GM19395 (cell line): ENCODE measurements at regions not wholly inside any gene's neighbourhood (a gene's known extent, or its start where the extent isn't known, plus 50 kb on each side); places are given as distances from the start of the nearest gene placed in this dataset.

Source experiments
- ATAC-seq: cut with Tn5 transposase; IDR thresholded peaks from one replicate; pipeline ENCODE4 v1.9.1; 2021; ENCODE audit warnings: mild to moderate bottlenecking, moderate library complexity; ENCODE audit not compliant: unreplicated experiment

- no peak for ATAC-seq
Measured at GRCh38 chr18:40608226-40608625, 1346.8 kb upstream of the PIK3C3 start.

- no peak for ATAC-seq
Measured at GRCh38 chr18:40607542-40608148, 1347.4 kb upstream of the PIK3C3 start.

DNA sequence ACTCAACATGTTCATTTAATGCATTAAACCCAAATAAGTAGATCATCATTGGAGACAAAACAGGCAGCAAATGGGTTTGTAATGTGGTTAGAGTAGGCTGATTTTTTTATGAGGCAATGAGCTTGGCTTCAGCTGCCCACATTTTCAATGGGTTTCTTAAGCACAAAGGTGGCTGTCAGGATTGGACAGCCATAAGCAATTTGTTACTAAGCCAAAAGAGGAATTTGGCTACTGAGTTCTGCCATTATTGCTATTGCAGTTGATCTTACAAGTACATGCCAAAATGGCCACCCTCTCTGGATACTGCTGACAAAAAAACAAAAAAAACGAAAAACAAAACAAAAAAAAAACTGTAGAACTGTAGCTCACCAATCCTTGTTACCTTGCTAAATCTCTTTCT lies 1348.0 kb upstream of the PIK3C3 start:
- no peak for ATAC-seq

DNA sequence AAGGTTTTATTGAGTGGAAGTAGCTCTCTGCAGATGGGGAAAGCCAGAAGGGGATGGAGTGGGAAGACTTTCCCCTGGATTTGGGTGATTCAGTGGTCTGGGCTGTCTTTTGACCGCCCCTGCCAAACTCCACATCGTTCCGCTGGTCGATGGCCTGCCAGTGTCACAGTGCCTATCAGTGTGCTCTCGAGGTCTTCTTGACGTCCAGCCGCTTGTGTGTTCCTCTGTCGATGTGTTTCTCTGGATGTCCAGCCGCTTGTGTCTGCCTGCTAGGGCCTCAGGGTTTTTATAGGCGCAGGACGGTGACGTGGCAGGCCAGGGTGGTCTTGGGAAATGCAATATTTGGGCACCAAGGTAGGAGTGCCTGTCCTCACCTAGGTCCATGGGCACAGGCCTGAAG lies 1371.4 kb upstream of the PIK3C3 start:
- no peak for ATAC-seq

GRCh38 chr18:40582105-40582504 lies 1372.9 kb upstream of the PIK3C3 start:
- ATAC-seq = no peak

DNA sequence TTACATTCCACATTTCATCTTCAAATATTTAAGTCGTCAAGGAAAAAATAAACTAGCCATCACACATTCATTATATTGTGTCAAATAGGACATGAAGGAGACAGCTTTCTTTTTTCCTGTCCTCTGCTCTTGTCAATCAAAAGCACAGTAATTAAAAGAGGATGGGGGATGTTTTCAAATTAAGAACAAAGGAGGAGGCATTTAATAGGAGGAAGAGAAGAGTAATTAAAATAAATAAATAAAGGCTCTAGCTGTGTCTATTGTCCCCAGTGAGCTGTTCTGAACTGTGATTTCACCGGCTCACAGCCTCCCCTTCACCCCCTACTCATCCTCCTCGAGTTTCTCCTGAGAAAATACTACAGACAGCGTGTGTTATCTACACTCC lies 1377.1 kb upstream of the PIK3C3 start:
- no peak for ATAC-seq

DNA sequence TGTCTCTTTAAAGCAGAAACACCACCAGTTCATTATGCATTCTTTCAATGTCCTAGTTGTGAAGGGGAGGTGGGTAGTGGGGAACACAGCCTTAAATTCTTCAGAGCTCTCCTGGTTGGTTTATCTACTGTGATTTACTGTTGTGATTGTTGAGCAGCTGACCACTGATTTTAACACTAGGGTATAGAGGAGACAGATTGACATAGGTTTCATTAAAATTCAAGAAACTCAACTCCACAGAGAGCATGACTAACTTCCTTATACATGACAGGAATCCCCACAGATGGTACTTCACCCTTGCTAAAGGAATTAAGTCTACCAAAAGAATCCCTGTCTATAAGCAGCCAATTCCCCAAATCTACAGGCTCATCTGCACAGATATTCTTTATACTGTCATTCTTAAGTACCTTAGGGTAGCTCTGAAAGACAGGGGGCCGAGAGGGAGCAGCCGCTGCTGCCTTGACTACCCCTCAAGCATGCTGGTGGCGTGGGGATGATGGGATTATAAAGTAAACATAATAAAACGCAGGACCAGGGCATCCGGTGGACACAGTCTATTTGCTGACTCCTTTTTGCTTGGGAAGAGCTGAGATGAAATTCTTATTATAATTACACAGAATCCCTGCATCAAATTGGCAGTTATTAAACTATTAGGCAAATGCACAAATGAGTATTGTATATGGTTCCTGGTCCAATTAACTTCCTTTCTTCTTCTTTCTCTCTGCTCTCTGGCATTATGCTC lies 1377.6 kb upstream of the PIK3C3 start:
- ATAC-seq = no peak

- no peak for ATAC-seq
Measured at GRCh38 chr18:40576507-40577115, 1378.4 kb upstream of the PIK3C3 start.

DNA sequence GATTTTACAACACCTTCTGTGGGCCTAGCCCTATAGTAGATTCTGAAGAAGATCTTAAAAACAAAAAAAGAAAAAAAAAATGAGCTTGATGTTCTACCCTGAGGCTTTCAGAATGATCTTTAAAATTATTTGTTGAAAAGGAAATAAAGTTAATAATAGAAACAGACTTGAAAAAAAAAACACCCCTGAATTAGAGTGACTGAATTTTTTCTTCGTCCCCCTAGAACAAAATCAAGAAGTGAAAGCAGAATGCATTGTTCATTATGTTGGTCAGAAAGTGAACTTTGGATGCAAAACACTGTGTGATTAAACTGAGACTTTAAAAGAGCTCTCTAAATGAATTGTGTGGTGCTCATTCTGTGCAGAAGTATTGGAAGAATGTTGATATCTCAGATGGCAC lies 1384.4 kb upstream of the PIK3C3 start:
- ATAC-seq = no peak

GRCh38 chr18:40569605-40570004 lies 1385.4 kb upstream of the PIK3C3 start:
- no peak for ATAC-seq

- no peak for ATAC-seq
Measured at GRCh38 chr18:40566510-40566844, 1388.6 kb upstream of the PIK3C3 start.

DNA sequence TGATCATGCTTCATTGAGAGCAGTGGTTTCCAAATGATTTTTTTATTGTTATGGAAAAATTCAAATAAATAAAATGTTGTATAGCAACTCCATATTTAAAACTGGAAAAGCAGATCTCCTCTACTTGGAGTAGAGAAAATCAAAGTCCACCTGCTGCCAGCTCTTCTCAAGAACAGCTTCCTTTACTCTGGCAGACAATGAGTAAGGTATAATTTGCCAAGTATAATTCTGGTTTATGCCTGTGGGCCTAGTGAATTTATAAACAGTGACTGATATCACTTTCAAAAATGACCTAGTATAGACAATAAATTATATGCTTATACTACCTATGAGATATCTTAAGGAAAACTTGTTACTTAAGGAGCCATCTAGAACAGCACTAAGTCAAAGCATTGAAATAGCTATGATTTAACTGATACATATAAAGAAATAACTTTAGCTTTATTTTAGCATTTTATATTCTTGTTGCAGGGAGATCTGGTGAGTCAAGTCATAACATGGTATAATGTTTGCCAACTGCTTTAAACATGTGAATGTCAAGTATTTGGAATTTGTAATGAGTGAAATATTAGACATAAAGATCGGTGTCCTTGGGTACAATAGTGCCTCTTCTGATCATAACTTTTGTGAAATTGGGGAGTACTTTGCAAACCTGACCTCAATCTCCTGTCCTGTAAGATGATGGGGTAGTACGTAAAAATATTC lies 1389.1 kb upstream of the PIK3C3 start:
- no peak for ATAC-seq

DNA sequence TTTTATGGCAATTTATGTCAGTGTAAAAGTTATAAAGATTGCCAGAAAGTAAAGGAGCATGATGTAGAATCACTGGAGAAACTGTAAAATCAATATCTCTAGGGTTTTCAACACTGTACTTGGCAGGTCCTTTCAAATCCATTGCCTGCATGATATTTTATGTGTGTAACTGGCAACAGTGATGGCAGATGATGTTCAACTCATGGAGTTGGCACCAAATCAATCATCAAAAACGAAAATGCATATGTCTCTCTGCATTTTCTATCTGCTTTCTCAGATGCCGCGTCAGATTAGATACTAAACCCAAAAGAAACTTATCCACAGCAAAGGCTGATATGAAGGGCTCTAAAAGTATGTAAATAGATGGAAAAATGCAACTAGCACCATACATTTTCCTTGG lies 1395.5 kb upstream of the PIK3C3 start:
- no peak for ATAC-seq

GRCh38 chr18:40558706-40559392 lies 1396.2 kb upstream of the PIK3C3 start:
- ATAC-seq = no peak

DNA sequence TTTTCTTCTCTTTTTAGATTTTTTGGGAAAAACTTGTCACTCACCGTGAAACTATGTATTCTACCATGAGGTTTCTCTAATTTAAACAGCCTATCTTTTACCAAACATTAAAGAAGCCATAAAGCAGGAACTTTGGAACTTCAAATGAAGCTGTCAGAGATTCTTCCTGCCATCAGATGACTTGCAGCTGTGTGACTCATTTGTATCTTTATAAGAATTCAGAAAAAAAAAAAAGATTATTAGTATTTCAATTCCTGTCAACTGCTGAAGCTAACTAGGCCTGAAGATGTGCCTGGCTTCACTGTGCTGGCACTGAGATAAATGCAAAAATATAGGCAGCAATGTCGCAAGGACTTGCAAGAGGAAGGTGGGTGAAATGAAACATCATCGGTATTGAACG lies 1399.1 kb upstream of the PIK3C3 start:
- ATAC-seq = no peak

- no peak for ATAC-seq
Measured at GRCh38 chr18:40553029-40553428, 1402.0 kb upstream of the PIK3C3 start.

DNA sequence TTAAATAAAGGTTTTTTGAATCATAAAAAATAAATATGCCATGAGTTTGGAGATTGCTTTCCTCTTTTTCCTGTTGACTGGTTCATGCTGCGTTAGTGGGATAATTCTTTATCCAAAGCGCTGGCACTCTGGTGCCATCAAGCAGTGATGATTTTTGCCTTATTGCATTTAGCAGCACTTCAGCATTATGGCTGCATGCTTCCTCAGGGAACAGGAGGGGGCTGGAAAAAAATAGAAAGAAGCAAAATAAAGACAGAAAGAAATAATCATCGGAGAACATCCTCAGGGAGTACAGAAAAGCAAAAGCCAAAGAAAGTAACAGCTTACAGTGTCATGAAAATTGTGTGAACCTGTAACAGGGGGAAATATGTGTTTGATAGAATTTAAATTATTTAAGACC lies 1408.2 kb upstream of the PIK3C3 start:
- no peak for ATAC-seq

DNA sequence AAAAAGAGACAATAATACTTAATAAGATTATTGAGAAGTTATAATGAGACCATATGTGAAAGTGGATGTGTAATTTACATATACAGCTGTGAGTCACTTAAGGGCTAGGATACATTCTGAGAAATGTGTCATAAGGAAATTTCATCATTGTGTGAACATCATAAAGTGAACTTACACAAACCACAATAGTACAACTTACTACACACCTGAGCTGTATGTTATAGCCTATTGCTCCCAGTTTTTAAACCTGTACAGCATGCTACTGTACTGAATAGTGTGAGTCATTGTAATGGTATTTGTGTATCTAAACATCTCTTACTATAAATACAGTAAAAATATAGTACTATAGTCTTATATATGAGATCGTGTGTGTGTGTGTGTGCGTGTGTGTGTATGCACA lies 1420.3 kb upstream of the PIK3C3 start:
- ATAC-seq = no peak

GRCh38 chr18:40532046-40532445 lies 1423.0 kb upstream of the PIK3C3 start:
- ATAC-seq = no peak

- ATAC-seq = no peak
Measured at GRCh38 chr18:40531051-40531450, 1424.0 kb upstream of the PIK3C3 start.

GRCh38 chr18:40529478-40529877 lies 1425.6 kb upstream of the PIK3C3 start:
- ATAC-seq = no peak
